HT-29 (cell line): ENCODE measurements at regions not wholly inside any gene's neighbourhood (a gene's known extent, or its start where the extent isn't known, plus 50 kb on each side); places are given as distances from the start of the nearest gene placed in this dataset.

Experiments
- DNase-seq: peaks from one replicate; pipeline ENCODE4 v3.0.0-alpha.2; 2015; ENCODE audit warnings: low spot score

DNA sequence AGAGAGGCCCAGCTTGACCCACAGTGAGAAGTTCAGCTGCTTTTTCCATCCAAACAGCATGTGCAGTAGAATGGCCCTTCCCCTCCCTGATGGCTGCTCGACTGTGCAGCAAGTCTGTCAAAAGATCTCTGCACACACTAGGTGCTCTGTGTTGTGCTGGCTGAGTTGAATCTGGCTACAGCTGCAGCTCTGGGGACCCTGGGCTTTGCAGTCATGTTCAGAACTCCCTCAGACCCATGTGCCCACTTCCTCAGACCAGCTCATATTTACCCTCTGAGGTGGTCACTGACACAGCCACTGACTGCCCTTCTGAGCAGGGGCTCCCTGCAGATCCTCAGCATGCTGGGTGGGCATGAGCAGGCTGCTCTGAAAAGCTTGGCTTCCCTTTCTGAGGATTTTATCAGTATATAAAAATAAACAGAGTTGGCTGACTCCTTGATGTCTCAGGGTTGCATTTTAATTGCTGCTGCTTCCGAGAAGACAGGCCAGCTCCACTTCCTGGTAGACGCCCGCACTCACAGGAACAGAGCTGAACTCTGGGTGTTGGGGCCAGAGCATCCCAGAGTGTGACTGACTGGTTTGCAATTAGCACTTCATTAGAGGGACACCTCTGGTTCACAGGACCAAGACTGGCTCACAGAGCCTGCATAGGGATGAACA lies 507.9 kb downstream of the RPS24 start:
- DNase-seq: no peak

DNA sequence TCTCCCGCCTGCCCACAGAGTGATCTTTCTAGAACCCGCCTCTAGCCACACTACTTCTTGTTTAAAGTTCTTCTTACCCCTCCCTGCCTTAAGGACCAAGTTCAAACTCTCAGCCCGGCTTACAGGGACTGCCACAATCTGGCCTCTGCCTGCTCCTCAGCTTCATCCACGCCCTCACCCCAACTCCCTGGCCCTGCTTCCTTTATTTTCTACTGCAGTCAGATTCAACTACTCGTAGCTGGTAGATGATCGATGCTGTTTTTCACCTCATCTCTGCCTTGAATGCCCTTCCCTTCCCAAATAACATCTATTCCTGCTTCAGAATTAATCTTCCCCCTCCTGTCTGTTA lies 508.5 kb downstream of the RPS24 start:
- no peak for DNase-seq

DNA sequence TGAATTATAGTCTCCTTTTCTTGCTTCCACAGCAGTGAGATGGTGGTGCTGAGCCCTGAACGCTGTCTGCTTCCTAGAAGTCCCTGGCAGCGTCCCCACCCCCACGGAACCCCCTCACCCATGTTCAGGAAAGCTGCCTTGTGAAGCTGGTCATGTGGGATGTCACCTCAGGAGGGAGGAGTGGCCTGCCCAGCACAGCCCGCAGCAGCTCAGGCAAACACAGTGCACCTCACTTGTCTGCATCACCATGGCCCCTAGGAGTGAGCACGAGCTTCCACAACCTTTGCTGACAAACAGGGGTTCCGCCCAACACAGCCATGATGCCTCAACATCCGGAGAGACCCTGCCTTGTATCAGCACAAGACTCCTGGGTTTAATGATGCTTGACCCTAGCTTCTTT lies 508.9 kb downstream of the RPS24 start:
- DNase-seq: no peak

DNA sequence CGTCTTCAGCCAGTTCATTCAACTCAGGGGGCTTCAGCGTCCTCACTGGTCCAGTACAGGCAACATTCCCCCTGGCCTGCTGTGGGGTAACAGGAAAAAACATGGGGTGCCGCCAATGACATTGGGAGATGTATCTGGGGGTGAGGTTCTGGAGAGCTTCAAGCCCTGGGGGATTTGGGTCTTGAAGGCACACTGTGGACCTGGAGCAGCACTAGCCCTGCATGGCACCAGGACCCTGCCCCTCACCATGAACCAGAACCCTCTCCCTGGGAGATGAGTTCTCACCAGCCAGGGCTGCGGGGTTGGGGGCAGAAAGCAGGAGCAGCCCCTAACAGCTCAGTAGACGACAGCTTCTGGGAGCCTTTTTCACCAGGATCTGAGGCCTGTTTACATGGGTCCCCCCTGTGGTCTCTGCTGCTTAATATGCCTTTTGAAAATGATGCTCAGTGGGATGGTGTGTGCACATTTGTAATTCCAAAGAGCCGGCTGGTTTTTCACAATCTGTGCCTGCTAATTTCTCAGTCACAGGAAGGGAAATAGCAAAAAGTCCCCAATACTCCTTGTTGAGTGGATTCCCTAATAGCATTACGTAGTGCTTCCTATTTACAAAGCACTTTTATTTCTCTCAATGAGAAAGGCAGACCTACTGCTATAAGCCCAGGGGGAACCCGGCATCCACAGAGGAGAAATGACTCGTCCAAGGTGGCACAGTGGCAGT lies 509.5 kb downstream of the RPS24 start:
- DNase-seq: no peak

DNA sequence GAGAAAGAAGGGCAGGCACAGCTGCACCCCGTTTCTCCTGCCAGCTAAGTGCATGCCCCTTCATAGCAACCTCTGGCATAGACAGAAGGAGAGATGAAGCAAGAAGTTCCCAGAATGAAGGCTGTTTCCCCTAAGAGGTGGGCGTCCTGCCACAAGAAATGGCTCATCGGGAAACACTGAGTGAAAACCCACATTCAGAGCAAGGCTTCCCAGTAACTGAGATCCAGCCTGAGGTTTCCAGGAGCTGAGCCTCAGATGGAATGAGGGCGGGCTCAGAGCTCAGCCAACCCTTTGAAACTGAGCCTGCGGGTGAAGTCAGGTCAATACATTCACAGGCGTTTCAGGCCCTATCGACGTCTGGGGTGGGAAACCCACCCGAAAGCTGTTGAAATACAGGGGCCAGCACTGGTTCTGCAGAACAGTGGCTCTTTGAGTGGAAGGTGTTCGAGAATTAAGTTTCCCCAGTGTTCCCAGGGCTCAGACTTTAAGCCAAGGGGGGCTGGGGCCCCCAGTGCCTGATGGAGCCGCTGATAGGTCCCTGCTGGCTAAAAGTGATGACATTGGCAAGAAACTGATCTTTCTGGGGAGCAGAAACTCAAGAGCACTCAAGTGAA lies 510.2 kb downstream of the RPS24 start:
- DNase-seq: no peak

DNA sequence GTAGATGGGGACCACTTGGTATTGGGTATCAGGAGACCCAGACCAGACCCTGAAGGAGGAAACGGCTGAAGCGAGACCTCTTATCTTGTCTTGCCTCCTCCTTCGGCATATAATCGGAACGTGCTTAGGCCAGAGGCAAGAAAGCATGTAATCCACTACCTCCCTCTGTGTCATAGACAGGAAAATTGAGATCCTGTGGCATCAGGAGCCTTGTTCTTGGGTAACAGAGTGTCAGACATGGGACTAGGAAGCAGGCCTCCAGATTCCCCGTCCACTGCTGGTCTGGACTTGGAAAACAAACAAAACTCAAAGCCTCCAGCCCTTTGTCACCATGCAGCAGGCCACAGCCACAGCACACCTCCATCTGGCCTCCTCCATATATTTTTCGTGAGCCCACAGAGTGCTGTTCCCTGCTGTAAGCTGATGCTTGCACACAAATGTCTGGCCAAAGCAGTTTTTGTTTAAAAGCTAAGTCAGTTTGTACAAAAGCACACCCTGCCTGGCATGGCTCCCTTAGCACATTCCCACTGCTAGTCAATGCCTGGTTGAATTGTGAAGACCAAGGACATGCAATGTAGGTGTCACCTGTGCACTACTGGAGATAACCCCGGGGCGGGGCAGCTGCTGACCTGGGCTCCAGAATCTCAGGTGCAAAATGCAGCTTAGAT lies 510.9 kb downstream of the RPS24 start:
- DNase-seq: no peak

DNA sequence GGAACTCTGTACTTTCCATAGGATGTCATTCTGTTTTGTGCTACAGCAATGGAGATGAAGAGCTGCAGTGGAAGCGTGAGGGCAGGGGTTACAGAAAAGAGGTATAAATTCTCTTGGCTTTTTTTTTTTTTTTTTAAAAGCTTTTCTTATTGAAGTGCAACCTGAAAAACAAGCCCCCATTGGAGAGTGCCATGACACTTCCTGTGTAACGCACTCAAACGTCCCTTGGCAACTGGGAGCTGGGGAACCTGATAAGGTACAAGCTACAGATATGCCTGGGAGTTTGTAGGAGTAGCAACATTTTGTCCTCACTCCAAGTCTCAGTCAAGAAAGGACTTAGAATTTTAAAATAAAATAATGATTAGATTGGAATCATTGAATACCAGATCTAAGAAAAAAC lies 512.1 kb downstream of the RPS24 start:
- DNase-seq: no peak

DNA sequence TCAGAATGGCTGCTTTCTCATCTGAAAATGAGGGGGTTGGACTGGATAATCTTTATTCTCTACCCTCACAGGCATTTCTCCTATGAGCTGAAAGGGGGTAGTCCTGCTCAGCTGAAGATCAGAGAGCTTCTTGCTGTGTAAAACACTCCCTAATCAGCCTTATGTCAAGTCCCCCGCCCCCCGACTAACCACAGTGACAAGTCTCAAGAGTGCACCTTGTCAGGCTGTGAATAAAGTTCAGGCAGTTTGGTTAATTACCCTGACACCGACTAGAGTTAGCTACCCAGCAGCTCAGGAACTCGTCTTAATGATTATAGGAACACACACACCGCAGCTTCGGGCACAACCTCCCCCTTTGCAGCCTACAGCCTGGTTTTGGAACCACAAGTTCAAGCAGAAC lies 513.7 kb downstream of the RPS24 start:
- DNase-seq: no peak

DNA sequence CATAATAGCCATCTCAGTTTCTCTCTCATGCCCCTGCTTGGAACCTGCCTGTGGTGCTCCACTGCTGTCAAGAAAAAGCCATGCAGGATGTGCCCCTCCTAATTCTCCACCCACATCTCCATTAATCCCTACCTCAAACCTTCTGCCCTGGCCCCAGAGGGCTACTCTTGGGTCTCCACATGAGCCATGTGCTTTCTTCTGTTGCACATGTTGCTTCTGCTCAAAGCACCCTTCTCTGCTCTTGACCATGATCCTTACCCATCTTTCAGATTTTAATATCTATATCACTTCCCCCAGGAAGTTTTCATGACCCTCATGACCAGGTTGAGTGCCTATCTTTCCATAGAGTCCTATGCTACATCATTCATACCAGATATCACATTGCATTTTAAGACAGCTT lies 514.2 kb downstream of the RPS24 start:
- no peak for DNase-seq

DNA sequence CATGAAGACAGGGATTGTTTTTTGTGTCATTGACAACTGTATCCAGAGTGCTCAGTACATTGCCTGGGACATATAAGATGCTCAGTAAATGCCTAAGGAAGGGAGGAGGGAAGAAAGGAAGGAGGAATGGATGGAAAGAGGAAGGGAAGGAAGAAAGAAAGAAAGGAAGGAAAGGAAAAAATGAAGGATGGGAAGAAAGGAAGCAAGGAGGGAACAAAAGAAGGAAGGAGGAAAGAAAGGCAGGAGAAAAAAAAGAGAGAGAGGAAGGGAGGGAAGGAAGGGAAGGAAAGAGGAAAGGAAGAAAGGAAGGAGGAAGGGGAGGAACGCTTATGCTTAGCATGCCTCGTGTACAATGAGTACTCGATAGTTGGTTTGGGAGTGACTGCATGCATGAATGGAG lies 514.7 kb downstream of the RPS24 start:
- no peak for DNase-seq

DNA sequence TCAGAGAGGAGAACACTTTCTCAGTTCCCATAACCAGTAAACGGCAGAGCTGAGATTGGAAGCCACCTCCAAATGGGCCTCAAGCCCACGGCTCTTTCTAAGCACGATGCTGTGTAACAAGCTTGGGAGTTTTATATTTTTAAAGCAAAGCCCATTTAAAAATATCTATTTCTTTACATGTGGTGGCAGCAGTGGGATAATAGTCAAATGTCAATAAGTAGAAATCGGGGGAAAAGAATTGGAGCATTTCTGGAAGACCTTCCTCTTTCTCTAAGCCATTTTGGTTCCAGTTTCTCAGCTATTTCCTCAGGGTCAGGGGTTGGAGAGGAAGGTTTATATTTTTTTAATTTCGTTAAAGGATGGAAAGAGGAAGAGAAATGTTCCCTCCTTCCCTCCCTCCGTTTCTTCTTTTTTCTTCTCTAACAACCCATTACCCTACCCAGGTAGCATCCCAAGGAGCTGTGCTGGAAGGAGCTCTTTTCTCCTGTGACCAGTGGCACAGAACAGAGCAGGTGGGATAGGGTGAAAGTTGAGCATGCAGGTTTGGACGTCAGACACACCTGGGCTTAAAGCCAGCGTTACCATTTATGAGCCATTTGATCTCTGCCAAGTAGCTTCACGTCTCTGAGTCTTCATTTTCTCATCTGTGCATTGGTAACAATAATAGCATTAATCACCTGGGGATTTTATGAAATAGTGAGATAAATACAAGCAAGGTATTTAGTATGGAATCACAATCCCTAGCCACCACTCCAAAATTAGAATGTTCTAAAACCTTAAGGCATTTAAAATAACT lies 515.7 kb downstream of the RPS24 start:
- DNase-seq: no peak

DNA sequence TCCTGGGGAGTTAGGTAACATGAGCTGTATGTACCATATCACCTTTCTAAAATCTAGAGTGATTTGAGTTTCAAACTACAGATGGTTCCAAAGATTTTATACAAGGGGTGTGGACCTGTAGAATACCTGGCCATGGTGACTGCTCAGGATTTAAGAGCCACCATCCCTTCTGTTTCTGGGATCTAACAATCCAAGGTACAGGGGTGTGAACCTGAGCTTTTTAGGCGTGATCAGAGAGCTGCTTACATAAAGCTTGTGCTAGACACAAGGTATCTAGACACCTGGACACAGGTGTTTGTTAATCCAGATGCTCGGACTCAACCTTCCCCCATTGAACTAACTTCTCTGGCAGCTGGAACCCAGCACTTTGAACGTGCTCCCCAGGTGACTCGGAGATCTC lies 516.4 kb downstream of the RPS24 start:
- DNase-seq: no peak

DNA sequence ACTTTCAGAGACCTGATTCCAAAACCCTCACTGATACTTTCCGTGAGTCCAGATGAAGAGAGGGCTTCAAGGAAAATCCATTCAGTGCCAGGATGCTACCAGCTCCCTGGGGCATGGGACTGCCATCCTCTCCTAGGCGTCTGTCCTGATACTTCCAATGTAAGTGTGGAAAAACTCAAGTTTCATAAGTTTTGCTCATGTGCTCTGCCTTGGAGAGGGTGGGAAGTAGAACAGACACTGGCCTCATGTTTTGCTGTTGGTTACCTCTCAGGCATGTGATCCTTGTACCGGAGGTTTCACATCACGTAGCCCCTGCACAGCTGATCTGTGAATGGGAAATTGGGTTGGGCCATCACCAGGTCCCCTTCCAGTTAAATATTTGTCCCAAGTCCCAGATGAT lies 517.1 kb downstream of the RPS24 start:
- no peak for DNase-seq

DNA sequence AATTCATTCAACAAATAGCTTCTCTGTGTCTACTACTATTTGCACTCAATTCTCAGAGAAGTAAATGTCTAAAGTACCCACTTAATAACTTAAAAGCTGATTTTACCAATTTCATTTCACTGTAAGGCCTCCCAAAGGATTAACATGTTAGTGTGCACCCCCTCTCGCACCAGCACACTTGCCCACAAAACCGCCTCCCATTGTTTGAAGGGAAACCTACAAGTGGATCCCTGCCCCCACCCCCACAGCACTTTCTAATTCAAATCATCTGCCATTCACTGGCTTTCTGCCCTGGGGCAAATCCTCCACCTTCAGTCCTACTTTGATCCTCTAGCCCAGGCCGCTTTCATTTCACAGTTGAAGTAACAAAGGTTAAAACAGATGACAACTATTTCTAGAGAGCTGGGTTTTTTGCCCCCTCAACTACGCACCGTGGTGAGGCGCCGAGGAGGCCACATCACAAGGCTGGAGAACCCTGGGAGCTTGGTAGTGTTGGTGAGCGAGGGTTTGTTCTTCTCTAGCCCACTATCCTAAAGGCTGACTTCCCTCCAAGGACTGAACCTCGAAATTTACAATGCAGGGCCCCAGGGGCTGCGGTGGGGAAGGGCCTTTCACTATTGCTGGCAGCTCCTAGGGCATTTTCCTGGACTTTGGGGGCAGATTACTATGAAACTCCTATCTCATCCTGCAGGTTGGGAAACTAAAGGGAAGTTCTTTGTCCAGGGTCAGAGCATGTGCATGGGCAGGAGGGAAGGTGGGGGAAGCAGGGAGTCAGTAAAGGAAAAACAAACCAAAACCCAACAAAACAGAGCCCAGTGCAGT lies 517.4 kb upstream of the ZMIZ1 start:
- DNase-seq: no peak

DNA sequence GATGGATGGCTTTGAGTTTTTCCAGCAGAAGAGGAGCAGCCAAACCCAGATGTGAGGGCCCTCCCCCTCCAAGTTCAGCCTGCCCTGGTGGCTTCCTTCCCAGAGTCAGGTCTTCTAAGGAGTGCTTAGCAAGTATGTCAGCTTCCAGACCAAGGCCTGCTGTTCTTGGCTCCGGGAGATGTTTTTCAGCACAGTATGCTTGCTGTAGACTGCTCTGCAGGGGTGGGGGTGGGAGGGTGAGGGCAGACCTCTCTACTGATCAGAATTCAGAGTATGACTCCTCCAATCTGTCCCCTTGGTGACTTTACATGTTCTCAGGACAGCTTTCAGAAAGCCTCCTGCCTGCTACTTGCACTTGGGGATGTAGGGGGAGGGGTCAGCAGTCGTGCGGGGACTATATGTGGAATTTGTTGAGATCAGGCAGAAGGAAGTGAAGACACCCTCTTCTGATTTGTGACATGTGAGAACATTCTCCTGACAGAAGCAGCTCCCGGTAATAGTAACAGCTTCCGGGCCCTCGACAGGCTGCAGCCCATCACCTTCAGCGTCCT lies 516.4 kb upstream of the ZMIZ1 start:
- no peak for DNase-seq

DNA sequence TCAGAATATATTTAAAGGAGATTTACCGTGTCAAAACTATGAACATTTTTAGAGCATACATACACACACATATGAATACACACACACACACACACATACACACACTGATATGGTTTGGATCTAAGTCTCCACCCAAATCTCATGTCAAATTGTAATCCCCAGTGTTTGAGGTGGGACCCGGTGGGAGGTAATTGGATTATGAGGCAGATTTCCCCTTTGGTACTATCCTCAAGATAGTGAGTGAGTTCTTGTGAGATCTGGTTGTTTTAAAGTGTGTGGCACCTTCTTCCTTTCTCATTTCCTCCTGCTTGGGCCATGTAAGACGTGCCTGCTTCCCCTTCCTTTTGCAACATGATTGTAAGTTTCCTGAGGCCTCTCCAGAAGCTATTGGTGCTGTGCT lies 515.0 kb upstream of the ZMIZ1 start:
- DNase-seq: no peak

DNA sequence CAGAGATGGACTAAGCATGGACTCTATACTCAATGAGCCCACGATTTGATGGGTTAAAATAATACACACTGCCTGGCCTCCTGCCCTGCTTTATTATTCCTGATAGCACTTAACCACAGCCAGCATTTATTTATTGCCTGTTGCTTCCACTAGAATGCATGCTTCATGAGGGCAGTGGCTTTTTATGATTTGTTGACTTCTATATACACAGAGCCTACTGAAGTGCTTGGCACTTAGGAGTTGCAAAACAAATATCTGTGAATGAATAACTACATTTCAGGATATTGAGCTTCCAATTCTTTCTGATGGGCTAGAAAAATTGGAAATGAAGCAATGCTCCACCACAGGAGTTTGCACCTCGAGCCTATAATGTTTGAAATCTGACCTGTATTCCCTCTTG lies 513.6 kb upstream of the ZMIZ1 start:
- no peak for DNase-seq

DNA sequence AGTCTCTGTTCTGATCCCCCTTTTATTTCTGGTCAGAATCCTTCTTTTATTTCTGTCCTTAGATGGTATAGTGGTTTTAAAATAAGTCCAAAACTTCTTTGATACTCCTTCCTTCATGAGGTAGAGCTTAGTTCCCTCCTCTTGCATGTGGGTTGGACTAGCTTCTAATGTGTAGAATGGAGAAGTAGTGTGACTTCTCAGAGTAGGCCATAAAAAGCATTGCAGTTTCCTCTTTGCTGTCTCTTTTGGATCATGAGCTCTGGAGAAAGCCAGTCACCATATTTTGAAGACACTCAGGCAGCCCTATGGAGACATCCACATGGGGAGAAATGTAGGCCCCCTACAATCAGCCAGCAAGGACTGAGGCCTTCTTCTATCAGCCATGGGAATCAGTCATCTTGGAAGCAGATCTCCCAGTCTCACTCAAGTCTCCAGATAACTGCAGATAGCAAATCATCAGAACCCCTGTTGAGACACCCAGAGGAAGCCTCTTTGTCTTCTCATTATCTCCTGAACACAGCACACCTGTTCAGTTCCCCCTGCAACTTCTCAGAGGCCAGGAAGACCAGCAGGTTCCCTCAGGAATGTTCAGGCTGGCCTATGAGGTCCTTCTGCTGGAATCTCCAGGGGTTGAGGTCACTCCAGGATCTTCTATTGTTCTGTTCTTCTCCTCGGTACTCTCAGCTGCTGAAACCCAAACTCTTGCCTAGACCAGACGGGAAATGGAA lies 511.9 kb upstream of the ZMIZ1 start:
- DNase-seq: no peak

DNA sequence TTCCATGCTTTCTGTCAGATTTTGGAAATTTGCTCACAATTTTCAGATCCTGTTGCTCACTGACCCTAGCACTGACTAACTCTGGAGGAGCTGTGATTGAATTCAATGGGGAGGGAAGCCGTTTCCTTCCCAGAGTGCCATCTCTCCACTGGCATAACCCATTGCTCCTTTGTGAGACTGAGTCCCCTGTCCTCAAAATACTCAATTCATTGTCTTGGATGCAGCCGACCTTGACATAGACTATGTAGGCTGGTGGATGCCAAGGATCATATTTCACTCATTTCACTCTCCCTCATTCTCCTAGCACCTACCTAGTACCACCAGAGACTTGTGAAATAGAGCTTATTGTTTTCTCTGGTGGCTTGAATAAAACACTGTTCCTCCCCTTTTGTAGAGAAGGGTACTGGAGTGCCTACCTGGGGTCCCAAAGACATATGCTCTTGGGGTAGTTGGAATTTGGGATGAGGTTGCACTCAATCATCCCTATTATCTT lies 511.3 kb upstream of the ZMIZ1 start:
- DNase-seq: no peak
